NCI-H226 (cell line): ENCODE measurements at regions not wholly inside any gene's neighbourhood (a gene's known extent, or its start where the extent isn't known, plus 50 kb on each side); places are given as distances from the start of the nearest gene placed in this dataset.
A peak's percentile ranks its signal among the peaks of the same experiment; 100 is the strongest.
"Not testable (repeated sequence)": the region's sequence is repeated elsewhere in the genome, so short reads cannot be mapped to it uniquely, and the experiment has no call there.

Experiments
- DNase-seq: peaks from one replicate; pipeline ENCODE4 v3.0.0-alpha.2; 2015

- DNase-seq: no peak
These were observed 301.0 kb upstream of the KCNN2 start for GRCh38 chr5:114060866-114061265.

- DNase-seq: no peak
These were observed 298.7 kb upstream of the KCNN2 start for GRCh38 chr5:114062932-114063867.

- DNase-seq: no peak
These were observed 296.0 kb upstream of the KCNN2 start for GRCh38 chr5:114065912-114066311.

GRCh38 chr5:114070093-114070722 lies 291.7 kb upstream of the KCNN2 start:
- no peak for DNase-seq

GRCh38 chr5:114089259-114089658 lies 272.6 kb upstream of the KCNN2 start:
- DNase-seq: no peak

- DNase-seq: no peak
These were observed 264.3 kb upstream of the KCNN2 start for GRCh38 chr5:114097570-114097969.

GRCh38 chr5:114099161-114099560 lies 262.7 kb upstream of the KCNN2 start:
- no peak for DNase-seq

GRCh38 chr5:114101153-114101552 lies 260.7 kb upstream of the KCNN2 start:
- DNase-seq: peak; percentile 38

- DNase-seq: no peak
These were observed 248.3 kb upstream of the KCNN2 start for GRCh38 chr5:114113604-114114003.

GRCh38 chr5:114116981-114117380 lies 244.9 kb upstream of the KCNN2 start:
- DNase-seq: no peak

GRCh38 chr5:114118511-114118910 lies 243.4 kb upstream of the KCNN2 start:
- DNase-seq: no peak

GRCh38 chr5:114120166-114120565 lies 241.7 kb upstream of the KCNN2 start:
- DNase-seq: no peak

- no peak for DNase-seq
These were observed 239.0 kb upstream of the KCNN2 start for GRCh38 chr5:114122852-114123251.

GRCh38 chr5:114123654-114124053 lies 238.2 kb upstream of the KCNN2 start:
- no peak for DNase-seq

GRCh38 chr5:114146398-114146797 lies 215.5 kb upstream of the KCNN2 start:
- no peak for DNase-seq

- no peak for DNase-seq
These were observed 213.6 kb upstream of the KCNN2 start for GRCh38 chr5:114148253-114148652.

- DNase-seq: not testable (repeated sequence)
These were observed 213.1 kb upstream of the KCNN2 start for GRCh38 chr5:114148728-114149127.

GRCh38 chr5:114152656-114153360 lies 209.1 kb upstream of the KCNN2 start:
- DNase-seq: peak; percentile 93

- no peak for DNase-seq
These were observed 208.5 kb upstream of the KCNN2 start for GRCh38 chr5:114153392-114153791.

- DNase-seq: no peak
These were observed 208.0 kb upstream of the KCNN2 start for GRCh38 chr5:114153833-114154232.

GRCh38 chr5:114166081-114166480 lies 195.8 kb upstream of the KCNN2 start:
- no peak for DNase-seq

GRCh38 chr5:114174131-114174530 lies 187.7 kb upstream of the KCNN2 start:
- DNase-seq: no peak

- peak; percentile 24 for DNase-seq
These were observed 187.0 kb upstream of the KCNN2 start for GRCh38 chr5:114174837-114175236.

- DNase-seq: peak; percentile 76
These were observed 185.5 kb upstream of the KCNN2 start for GRCh38 chr5:114176356-114176755.
